HepG2 (cell line): ENCODE measurements at regions not wholly inside any gene's neighbourhood (a gene's known extent, or its start where the extent isn't known, plus 50 kb on each side); places are given as distances from the start of the nearest gene placed in this dataset.

ENCODE experiments used
- ATAC-seq: fragments of 200-7000 bp; cut with Tn5 transposase; 3 replicates; pipeline ENCODE4 v1.9.1; 2020; ENCODE audit warnings: mild to moderate bottlenecking, moderate library complexity
- BruUV-seq: library from RNA; stranded (reverse); fragments of 400-500 nt; replicated peaks from 2 replicates; lab custom pipeline; 2021; lab: Mats Ljungman, UMichigan
- CTCF ChIA-PET: fragments of 300-600 bp; formaldehyde crosslinking; extraction: SDS; loops from one replicate; lab custom pipeline; 2021; ENCODE audit warnings: low total read pairs, inconsistent platforms, low intra/inter-chr PET ratio; lab: Yijun Ruan, JAX
- POLR2A ChIA-PET: fragments of 350-600 bp; sonication (Branson Sonifier 250); formaldehyde crosslinking; loops from one replicate; lab custom pipeline; 2020; ENCODE audit warnings: antibody characterized with exemption, inconsistent platforms; lab: Yijun Ruan, JAX
- DNase-seq: peaks from one replicate; pipeline ENCODE4 v3.0.0-alpha.2; 2015; ENCODE audit warnings: low spot score
- FAIRE-seq: peaks from 3 replicates; lab custom pipeline; 2011; peaks lifted over from hg19 to GRCh38; lab: Jason Lieb, UNC
- H2AFZ ChIP-seq: one replicate; pipeline ENCODE4 v1.6.1; 2011; ENCODE audit warnings: low read length, inconsistent platforms
- H3K27ac ChIP-seq: fragments of 300-600 bp; 3 replicates; pipeline ENCODE4 v1.8.0; 2011; ENCODE audit warnings: mixed run types, mild to moderate bottlenecking, mixed read lengths, low read length, inconsistent platforms; ENCODE audit not compliant: insufficient read depth; ENCODE audit errors: extremely low read length
- H3K27me3 ChIP-seq, 2 experiments: fragments of 200-600 bp in 1 of 2; 2 replicates in 1 of 2; 3 replicates in 1 of 2; pipeline versions ENCODE4 v1.6.0 to v1.8.0; 2011; ENCODE audit warnings: low read length in 2 of 2, mild to moderate bottlenecking in 2 of 2, moderate library complexity in 2 of 2, inconsistent platforms in 1 of 2; ENCODE audit not compliant: insufficient read depth in 2 of 2, control insufficient read depth in 1 of 2
- H3K36me3 ChIP-seq, 2 experiments: fragments of 200-600 bp in 1 of 2; replicated peaks in 1 of 2; 2 replicates in 1 of 2; 3 replicates in 1 of 2; pipeline versions ENCODE4 v1.5.1 to v1.8.0; 2011; ENCODE audit warnings: low read length in 2 of 2, inconsistent platforms in 1 of 2; ENCODE audit not compliant: insufficient read depth in 2 of 2, control insufficient read depth in 1 of 2
- H3K4me1 ChIP-seq: 2 replicates; pipeline ENCODE4 v1.5.1; 2012; ENCODE audit warnings: low read length, inconsistent platforms; ENCODE audit not compliant: insufficient read depth
- H3K4me2 ChIP-seq: 2 replicates; pipeline ENCODE4 v1.6.0; 2011; ENCODE audit warnings: low read depth, low read length, inconsistent platforms
- H3K4me3 ChIP-seq, 3 experiments: fragments of 200-600 bp in 1 of 3; sonication (generic), shearing (Covaris generic) in 1 of 3; replicated peaks in 1 of 3; 2 replicates each; pipeline ENCODE4 v1.5.1; 2011 to 2016; ENCODE audit warnings: low read length in 3 of 3, inconsistent platforms in 2 of 3, low read depth in 2 of 3, mild to moderate bottlenecking in 2 of 3, control low read depth in 1 of 3, mixed read lengths in 1 of 3; ENCODE audit not compliant: insufficient read depth in 1 of 3
- H3K79me2 ChIP-seq: one replicate; pipeline ENCODE4 v1.6.1; 2011; ENCODE audit warnings: low read length, inconsistent platforms; ENCODE audit not compliant: insufficient read depth
- H3K9ac ChIP-seq: 2 replicates; pipeline ENCODE4 v1.6.0; 2011; ENCODE audit warnings: mild to moderate bottlenecking, low read depth, low read length, inconsistent platforms; ENCODE audit not compliant: insufficient read depth
- H3K9me3 ChIP-seq: 2 replicates; pipeline ENCODE4 v1.5.1; 2012; ENCODE audit warnings: mild to moderate bottlenecking, low read length
- H4K20me1 ChIP-seq: 2 replicates; pipeline ENCODE4 v1.6.0; 2011; ENCODE audit warnings: inconsistent platforms, mild to moderate bottlenecking, low read length, moderate library complexity; ENCODE audit not compliant: insufficient read depth
- GABPB1 ChIP-seq: IDR thresholded peaks from 2 replicates; pipeline ENCODE4 v1.6.1; 2016; ENCODE audit warnings: mild to moderate bottlenecking, missing genetic modification reagents, moderate library complexity, missing compliant biosample characterization
- HMGA1 ChIP-seq: sonication (generic); formaldehyde crosslinking; conservative IDR thresholded peaks from 2 replicates; pipeline ENCODE4 v1.4.0; 2020; ENCODE audit warnings: missing genetic modification reagents
- JUND ChIP-seq: sonication (generic); formaldehyde crosslinking; IDR thresholded peaks from 2 replicates; pipeline ENCODE4 v1.8.0; 2022; ENCODE audit warnings: mild to moderate bottlenecking, missing genetic modification reagents
- SYNCRIP ChIP-seq: fragments of 200-400 bp; formaldehyde crosslinking; IDR thresholded peaks from 2 replicates; pipeline ENCODE4 v1.6.1; 2018; ENCODE audit warnings: mild to moderate bottlenecking, low read depth, low read length; ENCODE audit not compliant: insufficient read depth
- TBX2 ChIP-seq: sonication (generic); formaldehyde crosslinking; IDR thresholded peaks from 2 replicates; pipeline ENCODE4 v1.5.0; 2020; ENCODE audit warnings: missing genetic modification reagents, mild to moderate bottlenecking, borderline replicate concordance
- XBP1 ChIP-seq: sonication (generic); formaldehyde crosslinking; IDR thresholded peaks from 2 replicates; pipeline ENCODE4 v1.5.0; 2020; ENCODE audit warnings: missing genetic modification reagents
- ZFY ChIP-seq: sonication (generic); formaldehyde crosslinking; IDR thresholded peaks from 2 replicates; pipeline ENCODE4 v1.4.0; 2020; ENCODE audit warnings: missing genetic modification reagents
- ZKSCAN5 ChIP-seq: sonication (generic); formaldehyde crosslinking; IDR thresholded peaks from 2 replicates; pipeline ENCODE4 v1.5.1; 2020; ENCODE audit warnings: mild to moderate bottlenecking, missing genetic modification reagents
- ZNF234 ChIP-seq: sonication (generic); formaldehyde crosslinking; conservative IDR thresholded peaks from 2 replicates; pipeline ENCODE4 v1.5.1; 2020; ENCODE audit warnings: mild to moderate bottlenecking, missing genetic modification reagents
- ZNF451 ChIP-seq: sonication (generic); formaldehyde crosslinking; IDR thresholded peaks from 2 replicates; pipeline ENCODE4 v1.5.0; 2020; ENCODE audit warnings: mild to moderate bottlenecking, missing genetic modification reagents
- ZNF703 ChIP-seq: sonication (generic); formaldehyde crosslinking; IDR thresholded peaks from 2 replicates; pipeline ENCODE4 v1.5.1; 2020; ENCODE audit warnings: missing genetic modification reagents, mild to moderate bottlenecking, moderate library complexity, borderline replicate concordance
- ZSCAN20 ChIP-seq: sonication (generic); formaldehyde crosslinking; IDR thresholded peaks from 2 replicates; pipeline ENCODE4 v1.4.0; 2020; ENCODE audit warnings: missing genetic modification reagents, mild to moderate bottlenecking, borderline replicate concordance
- WGBS: methylation state at CpG from one replicate; pipeline ENCODE4 v1.1.6; 2017; ENCODE audit warnings: low lambda C conversion rate; 5-methylcytosine and 5-hydroxymethylcytosine counted together
- in situ Hi-C: cut with HindIII; loops from 2 replicates; pipeline ENCODE4 v1.10.0; 2017; ENCODE audit warnings: low pct_unique_long_range_greater_than_20kb; ENCODE audit not compliant: extremely low pct_ligation_motif_present
- intact Hi-C: fragments of 100-400 bp; cut with micrococcal nuclease; formaldehyde crosslinking; loops from one replicate; pipeline ENCODE4 v1.10.0; 2022; ENCODE audit not compliant: unreplicated experiment
- TF ChIP-seq, protein P1 (sequence below): sonication (generic); formaldehyde crosslinking; IDR thresholded peaks from 2 replicates; pipeline ENCODE4 v1.4.0; 2020; ENCODE audit warnings: missing genetic modification reagents
- TF ChIP-seq, protein P2 (sequence below): IDR thresholded peaks from 2 replicates; pipeline ENCODE4 v1.6.1; 2018; ENCODE audit warnings: missing genetic modification reagents, mild to moderate bottlenecking, missing compliant biosample characterization
- TF ChIP-seq, protein P3 (sequence below): IDR thresholded peaks from 2 replicates; pipeline ENCODE4 v1.6.1; 2016; ENCODE audit warnings: control low read depth
- TF ChIP-seq, protein P4 (sequence below): sonication (generic); formaldehyde crosslinking; IDR thresholded peaks from 2 replicates; pipeline ENCODE4 v1.4.0; 2020; ENCODE audit warnings: mild to moderate bottlenecking, missing genetic modification reagents

DNA sequence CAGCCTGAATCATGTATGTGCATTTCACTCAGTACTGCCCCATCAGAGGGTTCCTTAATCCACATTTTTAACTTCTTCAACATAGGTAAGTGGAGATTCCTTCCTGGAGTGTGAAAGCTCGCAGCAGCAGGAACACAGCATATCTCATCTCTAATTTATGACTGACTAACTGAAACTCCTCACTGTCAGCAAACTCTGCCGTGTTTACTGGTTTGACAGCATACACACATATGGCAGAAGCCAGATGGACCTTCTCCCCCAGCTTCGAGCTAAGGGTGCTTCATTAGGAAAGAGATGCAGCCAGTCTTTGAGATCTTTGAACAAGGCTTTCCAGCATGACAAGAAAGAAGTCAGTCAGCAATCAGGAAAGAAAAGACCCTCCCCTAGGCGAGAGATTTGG is 200.3 kb upstream of the ACVR2A start:
- ChIA-PET POLR2A (no interaction called here), CTCF (no interaction called here)
- Histone ChIP-seq H3K79me2 (no peaks in the 10 kb centered on the region), H2AFZ (no peak overlapping the region), H4K20me1 (no peaks in the 10 kb centered on the region), H3K4me2 (no peak overlapping the region), H3K27ac (no peak overlapping the region), H3K4me3 (no peak overlapping the region), H3K9me3 (no peaks in the 10 kb centered on the region), H3K9ac (no peak overlapping the region), H3K27me3 (0 out of 5 replicates have a peak, but pooled peaks cover 0 to 5% of the 10 kb centered on the region in 2 experiments), H3K36me3 (no peaks in the 10 kb centered on the region), H3K4me1 (no peaks in the 10 kb centered on the region)
- no TSS peak for BruUV-seq
- ATAC-seq = no peak
- in situ Hi-C loops (no loop called here), intact Hi-C loops (no loop called here)
- WGBS = under 1% methylated on average over 4 of the region's 4 CpGs
- FAIRE-seq = no peak
- no peak for DNase-seq
- TF ChIP-seq ZKSCAN5 (CRISPR knock-in tag) (no peak), GABPB1 (CRISPR knock-in tag) (no peak)
- TF ChIP-seq, protein P1, sequence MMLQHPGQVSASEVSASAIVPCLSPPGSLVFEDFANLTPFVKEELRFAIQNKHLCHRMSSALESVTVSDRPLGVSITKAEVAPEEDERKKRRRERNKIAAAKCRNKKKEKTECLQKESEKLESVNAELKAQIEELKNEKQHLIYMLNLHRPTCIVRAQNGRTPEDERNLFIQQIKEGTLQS = no peak

DNA sequence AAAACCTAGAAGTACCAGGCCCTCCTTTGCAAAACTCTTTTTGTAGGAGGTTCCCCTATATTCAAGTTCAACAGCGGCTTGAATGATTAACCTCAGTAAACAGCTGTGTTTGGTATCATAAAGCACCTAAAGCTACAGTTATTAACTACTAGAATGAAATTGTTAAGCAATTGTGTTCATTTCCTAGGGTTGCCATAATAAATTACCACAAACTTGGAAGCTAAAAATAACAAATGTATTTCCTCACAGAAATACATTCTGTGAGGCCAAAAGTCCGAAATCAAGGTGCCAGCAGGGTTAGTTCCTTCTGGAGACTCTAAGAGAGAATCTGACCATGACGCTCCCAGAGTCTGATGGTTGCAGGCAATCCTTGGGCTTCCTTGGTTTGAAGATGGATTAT is 202.1 kb upstream of the ACVR2A start:
- Histone ChIP-seq H3K27me3 (no peaks in the 10 kb centered on the region), H3K36me3 (no peaks in the 10 kb centered on the region), H3K4me2 (no peak overlapping the region), H3K79me2 (no peaks in the 10 kb centered on the region), H2AFZ (no peak overlapping the region), H4K20me1 (no peaks in the 10 kb centered on the region), H3K4me3 (no peak overlapping the region), H3K9ac (no peak overlapping the region), H3K27ac (no peak overlapping the region), H3K9me3 (no peaks in the 10 kb centered on the region), H3K4me1 (no peaks in the 10 kb centered on the region)
- in situ Hi-C loops (no loop called here), intact Hi-C loops (no loop called here)
- ATAC-seq (no peak), DNase-seq (no peak), FAIRE-seq (no peak)
- ChIA-PET CTCF (no interaction called here), POLR2A (no interaction called here)
- no TSS peak for BruUV-seq
- WGBS = 13% methylated on average over 3 of the region's 3 CpGs
- TF ChIP-seq ZSCAN20 (CRISPR knock-in tag) (no peak), ZNF703 (CRISPR knock-in tag) (no peak), TBX2 (CRISPR knock-in tag) (no peak), JUND (CRISPR knock-in tag) (no peak), ZNF234 (no peak), SYNCRIP (no peak), ZFY (CRISPR knock-in tag) (no peak), HMGA1 (CRISPR knock-in tag) (no peak), ZNF451 (no peak), XBP1 (CRISPR knock-in tag) (no peak)
- TF ChIP-seq, protein P2, sequence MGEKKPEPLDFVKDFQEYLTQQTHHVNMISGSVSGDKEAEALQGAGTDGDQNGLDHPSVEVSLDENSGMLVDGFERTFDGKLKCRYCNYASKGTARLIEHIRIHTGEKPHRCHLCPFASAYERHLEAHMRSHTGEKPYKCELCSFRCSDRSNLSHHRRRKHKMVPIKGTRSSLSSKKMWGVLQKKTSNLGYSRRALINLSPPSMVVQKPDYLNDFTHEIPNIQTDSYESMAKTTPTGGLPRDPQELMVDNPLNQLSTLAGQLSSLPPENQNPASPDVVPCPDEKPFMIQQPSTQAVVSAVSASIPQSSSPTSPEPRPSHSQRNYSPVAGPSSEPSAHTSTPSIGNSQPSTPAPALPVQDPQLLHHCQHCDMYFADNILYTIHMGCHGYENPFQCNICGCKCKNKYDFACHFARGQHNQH = no peak
- TF ChIP-seq, protein P3, sequence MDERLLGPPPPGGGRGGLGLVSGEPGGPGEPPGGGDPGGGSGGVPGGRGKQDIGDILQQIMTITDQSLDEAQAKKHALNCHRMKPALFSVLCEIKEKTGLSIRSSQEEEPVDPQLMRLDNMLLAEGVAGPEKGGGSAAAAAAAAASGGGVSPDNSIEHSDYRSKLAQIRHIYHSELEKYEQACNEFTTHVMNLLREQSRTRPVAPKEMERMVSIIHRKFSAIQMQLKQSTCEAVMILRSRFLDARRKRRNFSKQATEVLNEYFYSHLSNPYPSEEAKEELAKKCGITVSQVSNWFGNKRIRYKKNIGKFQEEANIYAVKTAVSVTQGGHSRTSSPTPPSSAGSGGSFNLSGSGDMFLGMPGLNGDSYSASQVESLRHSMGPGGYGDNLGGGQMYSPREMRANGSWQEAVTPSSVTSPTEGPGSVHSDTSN (CRISPR knock-in tag) = no peak
- TF ChIP-seq, protein P4, sequence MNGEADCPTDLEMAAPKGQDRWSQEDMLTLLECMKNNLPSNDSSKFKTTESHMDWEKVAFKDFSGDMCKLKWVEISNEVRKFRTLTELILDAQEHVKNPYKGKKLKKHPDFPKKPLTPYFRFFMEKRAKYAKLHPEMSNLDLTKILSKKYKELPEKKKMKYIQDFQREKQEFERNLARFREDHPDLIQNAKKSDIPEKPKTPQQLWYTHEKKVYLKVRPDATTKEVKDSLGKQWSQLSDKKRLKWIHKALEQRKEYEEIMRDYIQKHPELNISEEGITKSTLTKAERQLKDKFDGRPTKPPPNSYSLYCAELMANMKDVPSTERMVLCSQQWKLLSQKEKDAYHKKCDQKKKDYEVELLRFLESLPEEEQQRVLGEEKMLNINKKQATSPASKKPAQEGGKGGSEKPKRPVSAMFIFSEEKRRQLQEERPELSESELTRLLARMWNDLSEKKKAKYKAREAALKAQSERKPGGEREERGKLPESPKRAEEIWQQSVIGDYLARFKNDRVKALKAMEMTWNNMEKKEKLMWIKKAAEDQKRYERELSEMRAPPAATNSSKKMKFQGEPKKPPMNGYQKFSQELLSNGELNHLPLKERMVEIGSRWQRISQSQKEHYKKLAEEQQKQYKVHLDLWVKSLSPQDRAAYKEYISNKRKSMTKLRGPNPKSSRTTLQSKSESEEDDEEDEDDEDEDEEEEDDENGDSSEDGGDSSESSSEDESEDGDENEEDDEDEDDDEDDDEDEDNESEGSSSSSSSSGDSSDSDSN (CRISPR knock-in tag) = no peak
